ENCODE measurements at regions not wholly inside any gene's neighbourhood (a gene's known extent, or its start where the extent isn't known, plus 50 kb on each side); places are given as distances from the start of the nearest gene placed in this dataset.

DNA sequence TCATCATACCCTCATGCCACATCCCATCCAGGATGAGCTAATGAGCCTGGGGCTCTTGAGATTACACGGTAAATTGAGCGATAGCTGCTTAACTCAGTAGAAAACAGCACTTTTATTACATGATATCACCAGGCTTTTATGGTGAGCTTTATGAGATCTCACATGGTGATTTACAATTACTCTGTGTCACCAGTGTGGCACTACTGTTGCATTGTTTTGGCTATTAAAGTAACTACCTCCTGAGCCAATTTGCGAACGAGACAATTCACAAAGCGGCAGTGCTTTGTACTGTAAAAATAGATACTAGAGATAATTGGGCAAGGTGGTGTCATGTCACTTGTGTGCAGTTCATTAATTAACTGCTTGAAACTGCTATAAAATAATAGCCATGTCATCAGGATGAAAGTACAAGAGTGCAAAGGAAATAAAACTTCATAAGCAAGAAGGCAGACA lies 767.7 kb upstream of the ADGRL2 start:
- ATAC-seq, result no peak

DNA sequence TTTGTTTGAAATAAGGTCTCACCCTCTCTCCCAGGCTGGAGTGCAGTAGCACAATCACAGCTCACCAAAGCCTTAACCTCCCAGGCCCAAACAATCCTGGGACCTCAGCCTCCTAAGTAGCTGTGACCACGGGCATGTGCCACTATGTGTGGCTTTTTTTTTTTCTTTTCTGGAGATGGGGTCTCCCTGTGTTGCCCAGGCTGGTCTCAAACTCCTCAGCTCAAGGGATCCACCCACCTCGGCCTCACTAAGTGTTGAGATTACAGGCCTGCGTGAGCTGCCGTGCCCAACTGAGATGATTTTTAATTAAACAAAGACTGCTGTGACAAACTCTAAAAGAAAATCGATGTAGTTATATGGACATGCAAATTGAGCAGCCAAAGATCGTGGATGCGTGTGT lies 768.4 kb upstream of the ADGRL2 start:
- no peak for ATAC-seq

DNA sequence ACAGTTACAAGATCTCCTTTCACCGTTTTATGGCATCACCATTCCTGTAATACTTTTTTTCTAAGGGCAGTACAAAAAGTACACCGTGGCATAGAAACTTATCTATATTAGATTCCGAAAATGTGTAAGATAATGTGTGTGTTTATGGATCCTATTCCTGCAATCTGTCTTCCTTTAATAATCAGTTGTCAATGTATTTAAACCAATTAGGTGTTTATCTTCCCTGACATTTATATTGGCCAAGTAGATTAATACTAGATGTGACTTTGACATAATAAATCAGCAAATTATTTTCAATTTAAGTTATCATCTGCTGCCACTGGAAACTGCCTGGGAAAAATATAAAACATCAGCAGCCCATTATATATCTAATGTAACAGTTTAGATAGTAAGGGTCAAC lies 770.3 kb upstream of the ADGRL2 start:
- ATAC-seq, result no peak

DNA sequence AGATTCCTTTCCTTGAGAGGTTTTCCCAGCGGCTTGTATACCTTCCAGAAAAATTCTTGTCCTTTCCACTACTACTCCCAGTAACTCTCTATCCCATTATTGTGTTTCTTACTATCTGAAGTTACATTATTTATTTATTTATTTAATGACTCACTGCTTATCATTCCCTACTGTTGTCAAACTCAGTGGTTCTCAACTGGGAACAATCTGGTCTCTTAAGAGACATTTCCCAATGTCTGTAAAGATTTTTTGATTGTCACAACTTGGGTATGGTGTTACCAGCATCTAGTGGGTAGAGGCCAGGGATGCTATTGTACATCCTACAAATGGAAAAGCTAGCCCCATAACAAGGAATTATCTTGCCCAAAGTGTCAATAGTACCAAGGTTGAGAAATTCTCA lies 771.5 kb upstream of the ADGRL2 start:
- no peak for ATAC-seq

DNA sequence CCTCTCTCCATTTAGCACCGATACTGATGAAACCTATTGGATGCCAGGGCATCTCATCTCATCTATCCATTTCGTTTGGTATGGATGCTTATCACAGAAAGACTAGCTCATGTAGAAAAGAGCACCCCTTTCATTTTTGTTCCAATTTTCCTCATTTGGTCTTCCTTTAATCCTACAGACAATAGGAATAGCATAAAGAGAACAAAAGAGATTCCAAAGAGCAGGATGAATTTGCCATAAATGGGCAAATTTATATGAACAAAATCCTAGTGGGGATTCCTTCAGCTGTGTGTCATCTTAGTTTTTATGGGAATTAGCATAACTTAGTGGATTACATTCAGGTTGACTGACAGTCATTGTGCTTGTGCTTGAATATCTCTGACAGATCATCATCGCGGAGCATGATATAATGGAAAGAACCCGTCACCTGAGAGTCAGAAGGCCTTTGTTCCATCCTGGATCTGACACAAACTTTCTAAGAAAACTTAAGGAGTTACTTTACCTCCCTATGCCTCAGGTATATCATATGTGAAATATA lies 777.5 kb upstream of the ADGRL2 start:
- ATAC-seq, result no peak

DNA sequence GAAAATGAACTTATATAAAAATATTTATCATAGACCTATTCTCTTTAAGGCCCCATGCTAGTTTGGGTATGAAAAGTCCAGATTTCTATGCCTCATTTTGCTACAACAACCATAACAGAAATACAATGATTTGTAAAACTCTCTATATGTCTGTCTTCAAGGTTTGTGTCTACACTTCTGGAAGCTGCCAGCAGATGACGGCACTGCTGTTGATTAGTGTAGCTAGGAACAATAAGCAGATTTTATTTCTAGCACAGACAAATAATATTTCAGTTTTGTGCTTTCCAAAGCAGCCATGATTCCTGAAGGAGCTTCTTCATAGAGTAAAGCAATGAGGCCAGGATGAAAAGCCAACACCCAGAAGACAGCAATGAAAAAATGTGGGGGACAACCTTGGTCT lies 779.6 kb upstream of the ADGRL2 start:
- no peak for ATAC-seq

DNA sequence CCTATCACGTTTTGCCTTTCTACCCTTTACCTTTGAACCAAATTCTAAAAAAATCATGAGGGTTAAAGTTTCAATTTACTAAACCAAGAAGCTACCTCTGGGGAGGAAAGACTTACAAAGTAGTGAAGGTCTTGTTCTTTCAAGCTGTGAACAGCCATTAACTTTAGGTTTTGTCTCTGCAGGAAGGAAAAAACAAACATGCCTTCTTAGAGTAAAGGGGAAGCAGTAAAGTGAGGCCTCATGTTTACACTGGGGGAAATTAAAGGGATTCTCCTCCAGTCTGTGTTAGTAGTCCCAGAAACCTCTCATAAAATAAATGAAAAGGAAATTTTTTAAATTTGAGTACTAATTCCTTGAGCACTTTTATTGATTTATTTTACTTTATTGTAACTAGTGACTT lies 780.2 kb upstream of the ADGRL2 start:
- no peak for ATAC-seq

DNA sequence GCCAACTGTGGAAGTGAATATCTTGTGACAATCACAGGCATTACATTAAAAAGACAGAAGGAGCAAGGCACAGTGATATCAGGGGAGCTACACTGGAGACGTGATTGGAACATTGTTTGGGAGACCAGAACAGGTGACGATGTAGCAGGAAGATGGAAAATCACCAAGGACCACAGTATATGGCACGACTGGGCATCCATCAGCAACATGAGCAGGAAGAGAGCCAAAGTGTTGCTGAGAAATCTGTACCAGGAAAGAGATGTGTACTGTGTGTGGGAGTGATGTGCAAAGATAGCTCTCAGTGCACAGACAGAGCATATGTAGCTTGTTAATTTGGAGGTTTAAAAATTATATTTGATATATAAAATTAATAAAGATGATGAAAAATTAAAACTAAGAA lies 790.6 kb upstream of the ADGRL2 start:
- ATAC-seq, result no peak

DNA sequence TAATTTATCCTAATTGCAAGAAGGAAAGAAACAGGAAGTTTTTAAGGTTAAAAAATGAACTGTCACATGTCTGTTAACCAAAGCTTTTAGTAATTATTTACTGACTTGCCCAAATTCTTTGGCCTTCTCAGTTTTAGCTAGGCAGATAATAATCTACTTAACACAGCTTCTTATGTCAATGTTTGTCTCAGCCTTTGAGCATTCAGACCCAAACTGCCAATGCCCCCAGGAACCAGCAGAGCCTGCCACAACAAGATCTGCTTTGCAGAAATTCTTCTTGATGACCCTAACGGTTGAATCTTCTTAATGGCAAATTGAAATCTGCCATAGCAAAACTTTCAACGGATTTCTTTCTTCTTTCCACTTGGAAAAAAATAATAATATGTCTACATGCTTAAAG lies 792.4 kb upstream of the ADGRL2 start:
- ATAC-seq, result no peak

DNA sequence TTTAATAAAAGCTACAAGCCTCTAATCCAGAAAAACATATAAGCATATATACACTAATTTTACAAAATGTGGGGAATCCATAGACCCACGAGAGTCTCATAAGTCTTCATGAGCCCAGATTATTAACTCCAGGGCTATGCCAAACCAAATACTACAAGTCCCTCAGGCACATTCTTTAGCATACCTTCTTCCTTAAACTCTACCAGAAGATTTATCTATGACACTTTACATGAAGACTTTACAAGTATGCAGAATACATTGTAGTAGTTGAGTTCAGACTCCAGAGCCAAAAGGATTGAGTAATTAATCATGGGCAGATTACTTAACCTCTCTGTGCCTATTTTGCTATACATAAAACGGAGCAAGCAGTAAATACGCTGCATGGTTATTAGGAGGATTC lies 793.7 kb upstream of the ADGRL2 start:
- no peak for ATAC-seq

DNA sequence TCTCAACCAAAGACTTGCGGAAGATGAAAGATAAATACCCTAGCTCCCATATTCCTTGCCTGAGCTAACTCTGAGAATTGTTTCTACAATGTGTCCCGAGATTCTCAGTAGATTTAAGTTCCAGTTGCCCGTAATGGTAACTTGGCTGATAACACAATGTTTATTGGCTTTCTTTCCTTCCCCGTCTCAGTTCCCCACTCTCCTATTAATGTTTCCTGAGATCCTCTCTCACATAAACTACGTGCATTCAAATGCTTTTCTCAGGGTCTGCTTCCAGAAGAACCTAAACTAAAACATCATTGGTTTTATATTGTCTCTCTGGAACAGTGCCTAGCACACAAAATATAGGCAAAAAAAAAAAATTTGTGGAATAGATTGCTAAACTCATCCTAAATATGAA lies 794.2 kb upstream of the ADGRL2 start:
- ATAC-seq, result no peak

DNA sequence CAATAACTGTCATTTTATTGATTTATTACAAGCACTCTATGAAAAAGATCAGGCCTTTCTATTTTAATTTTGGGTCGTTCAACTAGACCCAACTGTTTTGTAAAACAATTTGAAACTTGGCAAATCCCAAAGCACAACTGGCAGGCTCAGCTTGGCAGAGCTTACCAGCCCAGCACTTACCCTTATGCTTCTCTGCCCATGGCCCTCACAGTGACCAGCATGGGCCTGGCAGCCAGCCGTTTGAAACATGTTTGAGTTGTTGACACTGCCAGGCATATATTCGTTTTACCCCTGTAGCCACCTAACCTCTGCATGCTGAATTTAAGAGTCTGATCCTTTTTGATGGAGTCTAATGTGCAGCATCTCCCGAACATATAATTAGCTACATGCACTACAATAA lies 796.7 kb upstream of the ADGRL2 start:
- ATAC-seq, result no peak

DNA sequence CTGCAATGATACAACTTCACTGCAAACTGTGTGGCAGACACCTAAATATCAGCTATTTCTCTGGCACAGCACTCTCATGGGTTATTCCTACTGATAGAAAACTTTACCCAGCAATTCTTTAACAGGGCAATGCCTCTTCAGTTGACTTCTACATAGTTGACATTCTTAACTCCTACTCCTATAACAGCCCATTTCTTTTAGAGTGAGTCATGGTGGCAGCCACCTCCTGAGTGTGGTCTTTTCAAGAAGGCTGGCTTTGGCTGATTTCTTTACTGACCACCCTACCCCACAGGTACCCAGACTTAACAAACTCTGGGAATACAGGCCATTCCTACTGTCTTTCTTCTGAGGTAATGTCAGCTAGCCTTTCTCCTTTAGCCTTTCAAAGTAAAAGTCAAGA lies 805.8 kb upstream of the ADGRL2 start:
- no peak for ATAC-seq

DNA sequence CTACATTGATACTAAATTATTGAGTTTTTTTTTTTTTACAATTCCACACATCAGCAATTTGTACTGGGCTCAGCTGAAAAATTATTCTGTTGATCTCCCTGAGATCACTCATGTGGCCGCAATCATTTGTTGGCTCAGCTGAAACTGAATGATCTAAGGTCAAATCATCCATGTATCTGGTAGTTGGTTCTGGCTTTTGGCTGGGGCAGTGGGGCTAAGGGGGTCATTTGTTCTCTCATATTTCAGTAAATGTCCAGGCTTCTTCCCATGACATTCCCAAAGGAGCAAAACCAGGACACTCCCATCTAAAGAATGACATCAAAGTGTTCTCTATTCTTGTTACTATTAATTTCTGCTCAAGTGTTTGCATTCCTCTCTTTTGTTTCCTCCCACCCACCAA lies 806.7 kb upstream of the ADGRL2 start:
- no peak for ATAC-seq

DNA sequence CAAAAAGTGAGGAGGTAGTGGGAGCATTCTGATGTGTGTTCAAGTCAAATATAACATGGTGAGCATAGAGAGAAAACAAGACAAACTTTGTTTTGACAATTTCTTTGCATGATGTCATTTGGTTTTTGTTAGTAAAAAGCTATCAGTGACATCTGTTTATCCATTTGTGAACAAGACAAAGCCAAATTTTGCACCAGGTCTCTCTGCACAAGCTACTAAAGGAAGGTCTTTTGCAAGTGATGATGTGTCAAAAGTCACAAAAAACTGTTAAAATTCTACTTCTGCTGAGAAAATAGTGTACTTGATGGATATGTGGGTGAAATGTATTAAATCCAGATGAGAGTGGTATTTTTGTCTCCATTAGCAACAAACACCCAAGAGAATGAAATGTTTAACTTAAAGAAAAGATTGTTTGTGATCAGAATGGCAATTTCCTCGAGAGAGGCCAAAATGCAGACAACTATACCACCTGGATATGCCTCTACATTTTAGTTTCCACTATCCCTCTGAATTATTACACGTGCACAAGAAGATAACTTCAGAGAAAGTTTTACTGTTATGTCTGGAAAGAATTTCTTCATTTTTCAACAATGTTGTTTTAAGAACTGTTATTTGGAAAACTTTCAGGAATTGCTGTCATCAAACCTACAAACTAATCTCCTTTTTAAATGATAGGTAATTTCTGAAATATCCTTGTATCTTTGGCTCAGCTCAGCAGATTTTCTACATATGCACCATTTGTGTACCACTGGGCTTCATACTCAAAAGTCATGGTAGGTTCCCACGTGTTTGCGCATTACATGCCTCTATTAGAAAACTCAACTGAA lies 807.4 kb upstream of the ADGRL2 start:
- no peak for ATAC-seq

DNA sequence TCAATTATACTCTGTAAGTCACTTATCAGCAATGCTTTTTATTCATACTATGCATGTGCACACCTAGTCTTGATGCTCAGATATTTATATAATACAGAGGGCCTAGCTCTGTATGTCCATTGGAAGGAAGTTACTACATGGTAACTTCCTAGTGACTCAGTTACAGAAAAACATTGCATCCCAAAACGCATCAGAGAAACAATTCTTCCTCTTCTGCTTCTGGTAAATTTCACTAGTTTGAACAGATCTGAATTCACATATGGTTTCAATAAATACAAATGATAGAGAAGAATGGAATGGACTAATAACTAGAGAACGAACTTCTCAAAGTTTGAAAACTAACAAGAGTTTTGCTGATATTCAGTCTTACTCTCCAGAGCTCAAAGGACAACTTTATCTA lies 811.3 kb upstream of the ADGRL2 start:
- ATAC-seq, result no peak

DNA sequence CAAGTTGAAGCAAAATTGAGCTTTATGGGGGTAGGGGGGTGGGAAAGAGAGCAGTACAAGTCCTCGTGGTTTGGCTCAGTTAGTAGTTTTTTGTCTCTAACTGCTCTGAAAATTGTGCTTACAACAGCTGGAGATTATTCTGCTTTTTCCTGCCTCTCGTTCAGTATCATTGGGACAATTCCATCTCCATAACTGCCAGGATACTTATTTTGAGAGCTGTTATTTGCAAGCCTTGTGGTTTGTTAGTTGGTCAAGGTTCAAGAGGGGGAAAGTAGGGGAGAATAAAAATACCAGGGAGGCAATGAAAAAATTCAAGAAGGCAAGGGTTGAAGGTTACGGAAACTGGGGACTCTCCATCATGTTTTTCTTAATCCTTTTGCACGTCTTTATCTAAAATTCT lies 811.8 kb upstream of the ADGRL2 start:
- ATAC-seq, result no peak

DNA sequence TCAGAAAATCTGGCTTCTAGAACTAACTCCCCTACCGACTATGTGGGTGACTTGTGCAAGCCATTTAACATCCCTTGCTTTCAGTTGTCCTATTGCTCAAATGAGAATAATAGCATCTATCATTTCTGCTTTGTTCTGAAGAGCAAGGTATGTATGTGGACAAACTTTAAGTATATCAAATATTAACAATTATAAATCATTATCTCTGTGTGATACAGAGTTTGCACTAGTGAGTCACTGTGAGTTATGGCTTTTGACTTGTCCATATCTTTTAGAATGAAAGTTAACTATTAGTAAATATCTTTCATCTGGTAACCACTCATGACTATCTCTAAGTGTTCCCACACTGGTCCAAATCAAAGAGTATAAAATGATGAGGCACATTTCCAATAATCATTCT lies 812.9 kb upstream of the ADGRL2 start:
- ATAC-seq, result no peak

DNA sequence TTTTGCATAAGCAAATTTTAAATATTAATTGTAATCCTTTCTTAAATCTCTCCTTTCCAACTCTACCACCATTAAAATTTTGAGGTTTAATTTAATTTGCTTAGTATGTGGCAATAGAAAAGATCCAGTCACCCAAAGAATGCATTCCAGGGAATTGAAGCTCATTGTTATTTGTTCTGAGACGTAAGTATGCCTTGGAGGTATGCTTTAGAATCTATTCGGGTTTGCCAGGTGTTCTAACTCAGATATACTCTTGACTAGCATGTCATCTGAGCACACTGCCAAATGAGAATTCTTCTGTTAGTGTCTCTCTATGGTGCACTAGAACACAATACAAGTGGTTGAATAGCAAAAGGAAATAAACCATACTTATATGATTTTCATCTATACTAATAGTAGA lies 813.6 kb upstream of the ADGRL2 start:
- ATAC-seq, result no peak

DNA sequence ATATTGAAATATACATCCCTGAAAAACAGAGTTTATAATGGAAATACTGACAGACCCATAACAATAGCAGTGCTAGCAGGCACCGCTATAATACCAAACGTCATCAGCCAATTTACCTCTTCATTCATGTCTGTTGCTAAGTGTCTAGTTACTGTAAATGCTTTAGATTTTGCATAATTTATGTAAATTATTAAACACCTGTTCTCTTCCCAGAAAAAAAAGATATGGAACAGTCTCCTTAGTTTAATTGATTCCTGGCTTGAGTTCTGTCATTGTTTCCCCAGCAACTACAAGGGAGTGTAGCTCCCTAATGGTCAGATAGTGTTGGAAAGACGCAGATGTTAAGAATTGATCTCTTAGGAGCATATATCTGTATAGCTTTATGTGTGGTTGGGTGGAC lies 817.9 kb upstream of the ADGRL2 start:
- ATAC-seq, result no peak

DNA sequence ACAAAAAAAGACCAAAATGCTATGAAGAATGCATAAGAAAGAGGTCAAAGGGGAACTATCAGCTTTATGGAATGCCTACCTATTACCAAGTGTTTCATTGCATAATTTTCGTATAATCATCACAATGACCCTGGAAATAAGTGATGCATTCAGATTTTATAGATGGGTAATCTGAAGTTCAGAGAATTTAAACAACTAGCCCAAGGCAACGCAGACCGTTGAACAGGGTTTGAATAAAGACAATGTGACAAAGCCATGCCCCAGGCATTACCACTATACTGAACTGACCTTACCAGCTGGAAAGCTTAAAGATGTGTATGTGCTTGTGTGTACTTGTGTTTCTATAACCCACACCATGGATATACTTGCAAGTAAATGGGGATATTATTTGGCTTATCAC lies 827.6 kb upstream of the ADGRL2 start:
- ATAC-seq, result no peak

DNA sequence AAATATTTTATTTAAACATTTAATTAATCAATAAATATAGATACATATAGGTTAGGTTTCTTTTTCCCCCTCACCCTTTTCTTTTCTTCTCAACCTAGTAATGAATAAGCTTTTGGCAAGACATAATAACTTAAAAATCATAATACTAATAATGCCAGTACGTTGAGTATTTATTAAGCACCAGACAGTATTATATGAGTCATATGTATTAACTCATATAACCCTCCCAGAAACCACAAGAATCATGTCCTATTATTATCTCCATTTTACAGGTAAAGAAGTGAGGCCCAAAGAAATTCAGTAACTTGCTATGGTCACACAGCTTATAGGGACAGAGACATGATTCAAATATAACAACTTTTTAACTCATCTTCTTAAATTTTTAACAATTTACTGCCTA lies 834.5 kb upstream of the ADGRL2 start:
- no peak for ATAC-seq

DNA sequence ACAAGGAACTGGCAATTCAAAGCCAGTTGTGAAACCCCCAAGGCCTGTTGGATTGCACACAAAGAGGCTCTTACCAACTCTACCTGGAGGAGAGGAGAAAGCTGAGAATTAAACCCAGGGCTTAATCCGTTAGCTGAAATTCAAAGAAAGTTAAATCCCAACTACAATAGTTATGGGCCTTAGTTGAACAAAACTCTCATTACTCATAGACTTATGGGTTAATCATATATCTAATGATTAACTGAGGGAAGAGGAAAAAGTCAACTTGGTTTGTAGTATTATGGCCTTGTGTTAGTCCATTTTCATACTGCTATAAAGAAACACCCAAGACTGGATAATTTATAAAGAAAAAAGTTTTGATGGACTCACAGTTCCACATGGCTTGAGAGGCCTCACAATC lies 838.2 kb upstream of the ADGRL2 start:
- ATAC-seq, result no peak

DNA sequence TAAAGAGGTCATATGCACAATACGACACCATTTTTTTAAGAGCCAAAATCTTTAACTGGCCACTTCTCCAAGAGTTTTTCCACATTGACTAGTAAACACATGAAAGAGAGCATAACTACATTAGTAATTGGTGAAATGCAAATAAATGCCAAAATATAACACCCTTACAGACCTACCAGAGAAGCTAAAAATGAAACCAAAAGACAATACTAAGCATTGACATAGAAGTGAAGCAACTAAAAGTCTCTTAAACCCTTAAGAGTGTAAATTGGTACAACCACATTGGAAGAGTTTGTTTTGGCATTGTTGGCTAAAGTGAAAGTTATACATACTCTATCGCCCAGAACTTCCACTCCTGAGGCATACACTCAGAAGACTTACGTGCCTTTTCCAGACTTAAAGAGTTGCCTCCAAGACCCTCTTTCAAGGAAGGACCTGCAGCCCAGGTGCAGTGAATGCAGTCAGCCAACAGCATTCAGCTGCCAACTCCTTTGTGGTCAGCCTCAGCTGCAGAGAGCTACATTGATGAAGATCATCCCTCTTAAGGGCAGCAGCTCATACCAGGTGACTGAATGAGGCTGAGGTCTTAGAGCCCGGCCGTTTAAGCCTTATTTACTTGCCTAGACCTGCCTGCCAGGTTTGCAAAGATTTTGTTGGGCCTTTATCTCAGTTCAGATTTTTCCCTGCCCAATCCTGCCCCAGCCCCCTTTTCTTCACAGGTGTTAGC lies 839.1 kb upstream of the ADGRL2 start:
- ATAC-seq, result no peak
